Fibroblast of the aortic adventitia (primary cell): ENCODE measurements at regions not wholly inside any gene's neighbourhood (a gene's known extent, or its start where the extent isn't known, plus 50 kb on each side); places are given as distances from the start of the nearest gene placed in this dataset.

Experiments used
- DNase-seq: peaks from one replicate; pipeline ENCODE4 v3.0.0-alpha.2; 2010; ENCODE audit warnings: low read depth
- H3K4me3 ChIP-seq: 2 replicates; pipeline ENCODE4 v1.5.1; 2011; ENCODE audit warnings: low read depth, mild to moderate bottlenecking, control low read depth, low read length, moderate library complexity
- TF ChIP-seq, protein P1 (sequence below): IDR thresholded peaks from 2 replicates; pipeline ENCODE4 v1.5.1; 2011; ENCODE audit warnings: mild to moderate bottlenecking, low read length, control low read depth, inconsistent platforms; ENCODE audit not compliant: insufficient read depth

DNA sequence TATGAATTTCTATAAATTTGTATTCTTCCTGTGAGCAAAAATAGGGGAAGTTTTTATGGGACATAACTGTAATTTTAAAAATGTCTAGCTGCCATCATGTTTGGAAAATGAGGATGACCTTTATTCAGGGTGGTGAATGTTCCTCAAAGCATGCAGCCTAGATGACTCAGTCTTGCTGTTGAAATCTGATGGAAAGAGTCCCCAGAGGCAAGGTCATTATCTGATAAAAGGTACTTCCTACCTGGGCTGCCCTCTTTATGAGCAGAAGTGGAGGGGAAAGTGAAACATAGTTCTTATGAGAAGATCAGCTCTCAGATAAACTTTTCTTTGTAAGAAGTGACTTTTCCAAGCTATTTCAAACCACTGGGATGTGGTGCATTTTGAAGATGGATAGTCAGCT, 1144.7 kb upstream of the PIK3C3 start:
- peak; percentile 0 for DNase-seq
- no peak overlapping the region for H3K4me3 ChIP-seq
- TF ChIP-seq, protein P1, sequence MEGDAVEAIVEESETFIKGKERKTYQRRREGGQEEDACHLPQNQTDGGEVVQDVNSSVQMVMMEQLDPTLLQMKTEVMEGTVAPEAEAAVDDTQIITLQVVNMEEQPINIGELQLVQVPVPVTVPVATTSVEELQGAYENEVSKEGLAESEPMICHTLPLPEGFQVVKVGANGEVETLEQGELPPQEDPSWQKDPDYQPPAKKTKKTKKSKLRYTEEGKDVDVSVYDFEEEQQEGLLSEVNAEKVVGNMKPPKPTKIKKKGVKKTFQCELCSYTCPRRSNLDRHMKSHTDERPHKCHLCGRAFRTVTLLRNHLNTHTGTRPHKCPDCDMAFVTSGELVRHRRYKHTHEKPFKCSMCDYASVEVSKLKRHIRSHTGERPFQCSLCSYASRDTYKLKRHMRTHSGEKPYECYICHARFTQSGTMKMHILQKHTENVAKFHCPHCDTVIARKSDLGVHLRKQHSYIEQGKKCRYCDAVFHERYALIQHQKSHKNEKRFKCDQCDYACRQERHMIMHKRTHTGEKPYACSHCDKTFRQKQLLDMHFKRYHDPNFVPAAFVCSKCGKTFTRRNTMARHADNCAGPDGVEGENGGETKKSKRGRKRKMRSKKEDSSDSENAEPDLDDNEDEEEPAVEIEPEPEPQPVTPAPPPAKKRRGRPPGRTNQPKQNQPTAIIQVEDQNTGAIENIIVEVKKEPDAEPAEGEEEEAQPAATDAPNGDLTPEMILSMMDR: no peak

DNA sequence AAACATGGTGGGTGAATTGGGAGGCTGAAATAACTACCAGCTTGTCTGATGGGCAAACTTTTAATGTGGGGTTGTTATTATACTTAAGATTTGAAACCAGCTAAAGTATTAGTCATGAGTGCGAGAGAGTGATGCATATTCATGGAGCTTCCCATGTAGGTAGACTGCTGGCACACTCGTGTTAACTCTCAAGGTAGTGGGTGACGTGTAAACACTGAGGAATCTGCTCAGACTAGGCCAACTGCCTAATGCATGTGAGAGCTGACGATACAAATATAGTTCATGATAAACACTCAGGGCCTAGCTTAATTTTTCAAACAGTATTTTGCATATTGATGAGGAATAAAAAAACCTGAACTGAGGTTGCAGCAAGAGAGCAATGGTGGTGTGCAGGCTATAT, 1165.7 kb upstream of the PIK3C3 start:
- no peak overlapping the region for H3K4me3 ChIP-seq
- DNase-seq: no peak

GRCh38 chr18:40782453-40783130, 1172.4 kb upstream of the PIK3C3 start:
- no peak for DNase-seq
- TF ChIP-seq, protein P1: no peak
- H3K4me3 ChIP-seq: no peak overlapping the region

More for the DNA sequence above, 1165.7 kb upstream of the PIK3C3 start:
- TF ChIP-seq, protein P1: no peak

GRCh38 chr18:40769786-40770185, 1185.2 kb upstream of the PIK3C3 start:
- TF ChIP-seq, protein P1: no peak
- no peak for DNase-seq
- H3K4me3 ChIP-seq: no peak overlapping the region

DNA sequence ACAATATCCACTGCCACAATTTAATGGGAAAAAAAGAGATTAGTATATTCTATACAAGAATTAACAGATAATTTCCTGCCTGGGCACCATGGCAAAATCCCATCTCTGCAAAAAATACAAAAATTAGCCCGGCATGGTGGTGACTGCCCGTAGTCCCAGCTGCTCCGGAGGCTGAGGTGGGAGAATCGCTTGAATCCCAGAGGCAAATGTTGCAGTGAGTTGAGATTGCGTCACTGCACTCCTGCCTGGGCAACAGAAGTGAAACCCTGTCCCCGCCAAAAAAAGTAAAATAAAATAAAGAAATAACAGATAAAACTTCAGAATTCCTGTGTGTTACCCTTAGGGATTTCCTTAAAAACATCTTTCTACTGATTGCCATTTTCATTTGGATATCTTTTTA, 1194.8 kb upstream of the PIK3C3 start:
- no peak for DNase-seq
- H3K4me3 ChIP-seq: no peak overlapping the region
- TF ChIP-seq, protein P1: no peak

DNA sequence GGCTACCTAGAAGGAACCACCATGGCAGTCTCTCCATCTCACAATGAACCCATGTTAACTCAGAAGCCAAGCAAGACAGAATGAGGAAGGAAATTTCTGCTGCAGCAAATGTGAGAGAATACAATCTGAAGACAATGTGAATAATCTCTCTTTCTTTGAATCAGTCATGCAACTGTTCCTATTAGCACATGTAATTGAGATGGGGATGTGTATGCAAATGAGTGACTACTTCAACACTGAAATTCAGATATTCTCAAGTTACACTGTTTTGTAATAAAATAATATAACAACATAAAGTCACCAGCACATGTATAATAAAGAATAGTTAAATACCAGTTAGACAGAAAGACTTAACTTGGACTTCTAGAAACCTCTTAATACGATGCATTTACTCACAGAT, 1200.6 kb upstream of the PIK3C3 start:
- H3K4me3 ChIP-seq: no peak overlapping the region
- no peak for DNase-seq
- TF ChIP-seq, protein P1: no peak

DNA sequence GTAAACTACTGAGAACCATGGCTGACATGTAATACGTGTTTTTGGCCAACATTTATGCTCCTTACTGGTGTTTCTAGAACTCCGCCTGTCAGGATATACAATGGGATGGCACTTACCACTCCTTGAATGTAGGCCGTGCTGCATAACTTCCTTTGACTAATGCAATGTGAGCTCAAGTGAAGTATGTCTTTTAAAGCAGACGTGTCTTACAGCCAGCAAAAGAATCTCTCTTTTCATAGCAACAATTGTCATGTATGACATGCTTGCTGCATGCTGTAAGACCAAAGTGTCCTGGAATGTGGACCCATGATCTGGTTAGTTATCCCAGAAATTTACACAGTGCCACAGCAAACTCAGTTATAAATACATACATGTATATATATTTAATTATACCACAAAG, 1202.7 kb upstream of the PIK3C3 start:
- DNase-seq: no peak
- TF ChIP-seq, protein P1: no peak
- H3K4me3 ChIP-seq: no peak overlapping the region
